Coronary artery (tissue), 2 donors: ENCODE measurements at regions not wholly inside any gene's neighbourhood (a gene's known extent, or its start where the extent isn't known, plus 50 kb on each side); places are given as distances from the start of the nearest gene placed in this dataset.

Experiments used
- DNase-seq: peaks from one replicate; pipeline ENCODE4 v3.0.0-alpha.2; 2017; ENCODE audit warnings: low spot score
- H3K27ac ChIP-seq, 2 donors: fragments of 200-600 bp; sonication (generic); one replicate each; pipeline ENCODE4 v1.5.1; 2016 to 2019
- H3K4me3 ChIP-seq: fragments of 200-600 bp; sonication (generic); 2 replicates; pipeline ENCODE4 v1.5.1; 2016; ENCODE audit warnings: mild to moderate bottlenecking, moderate library complexity
- TF ChIP-seq, protein P1 (sequence below): fragments of 200-600 bp; sonication (generic); IDR thresholded peaks from one replicate; pipeline ENCODE4 v1.5.1; 2019; ENCODE audit warnings: antibody characterized with exemption

DNA sequence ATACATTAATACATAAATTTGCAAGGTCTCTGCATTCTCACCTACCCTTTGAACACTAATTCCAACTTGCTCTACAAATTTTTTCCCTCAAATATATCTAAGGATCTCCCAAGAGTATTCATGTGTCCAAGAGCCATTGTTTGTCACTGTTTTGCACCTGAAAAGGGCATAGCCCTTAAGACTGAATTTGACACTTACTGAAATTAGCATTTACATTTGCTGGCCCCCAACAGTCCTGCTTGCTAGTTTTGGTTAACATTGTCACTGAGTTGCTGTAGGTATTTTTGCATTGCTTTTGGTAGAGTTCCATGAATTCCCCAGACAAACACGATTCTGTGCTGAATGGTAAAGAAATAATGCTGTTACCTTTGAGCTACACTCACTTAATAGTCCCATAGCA is 57.3 kb downstream of the KCNA4 start:
- Histone ChIP-seq H3K27ac (no peak overlapping the region), H3K4me3 (no peak overlapping the region)
- TF ChIP-seq, protein P1, sequence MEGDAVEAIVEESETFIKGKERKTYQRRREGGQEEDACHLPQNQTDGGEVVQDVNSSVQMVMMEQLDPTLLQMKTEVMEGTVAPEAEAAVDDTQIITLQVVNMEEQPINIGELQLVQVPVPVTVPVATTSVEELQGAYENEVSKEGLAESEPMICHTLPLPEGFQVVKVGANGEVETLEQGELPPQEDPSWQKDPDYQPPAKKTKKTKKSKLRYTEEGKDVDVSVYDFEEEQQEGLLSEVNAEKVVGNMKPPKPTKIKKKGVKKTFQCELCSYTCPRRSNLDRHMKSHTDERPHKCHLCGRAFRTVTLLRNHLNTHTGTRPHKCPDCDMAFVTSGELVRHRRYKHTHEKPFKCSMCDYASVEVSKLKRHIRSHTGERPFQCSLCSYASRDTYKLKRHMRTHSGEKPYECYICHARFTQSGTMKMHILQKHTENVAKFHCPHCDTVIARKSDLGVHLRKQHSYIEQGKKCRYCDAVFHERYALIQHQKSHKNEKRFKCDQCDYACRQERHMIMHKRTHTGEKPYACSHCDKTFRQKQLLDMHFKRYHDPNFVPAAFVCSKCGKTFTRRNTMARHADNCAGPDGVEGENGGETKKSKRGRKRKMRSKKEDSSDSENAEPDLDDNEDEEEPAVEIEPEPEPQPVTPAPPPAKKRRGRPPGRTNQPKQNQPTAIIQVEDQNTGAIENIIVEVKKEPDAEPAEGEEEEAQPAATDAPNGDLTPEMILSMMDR: no peak
- no peak for DNase-seq

DNA sequence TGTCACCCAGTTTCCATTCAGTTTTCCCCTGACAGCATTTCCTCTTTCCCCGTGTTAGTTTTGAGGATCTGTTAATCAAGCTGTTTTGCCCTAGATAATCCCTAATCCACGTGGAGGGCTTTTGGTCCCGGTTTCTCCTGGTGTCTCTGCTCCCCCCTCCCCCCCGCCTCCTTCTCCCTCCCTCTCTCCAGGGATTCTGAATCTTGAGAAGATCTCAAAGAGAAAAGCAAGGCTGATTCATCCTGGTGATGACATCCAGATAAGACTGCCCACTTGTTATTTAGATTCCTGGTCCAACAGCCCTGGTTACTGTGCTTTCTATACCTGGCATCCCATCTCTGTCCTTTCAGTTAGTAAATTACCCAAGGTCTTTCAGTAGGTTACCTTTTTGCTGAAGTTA is 59.4 kb downstream of the KCNA4 start:
- TF ChIP-seq, protein P1: no peak

GRCh38 chr11:29956076-29956556 is 60.7 kb downstream of the KCNA4 start:
- Histone ChIP-seq H3K4me3 (no peak overlapping the region), H3K27ac (no peak overlapping the region)
- no peak for DNase-seq
- TF ChIP-seq, protein P1: no peak

More for the DNA sequence above, 59.4 kb downstream of the KCNA4 start:
- Histone ChIP-seq H3K27ac (no peak overlapping the region), H3K4me3 (no peak overlapping the region)
- DNase-seq: no peak

DNA sequence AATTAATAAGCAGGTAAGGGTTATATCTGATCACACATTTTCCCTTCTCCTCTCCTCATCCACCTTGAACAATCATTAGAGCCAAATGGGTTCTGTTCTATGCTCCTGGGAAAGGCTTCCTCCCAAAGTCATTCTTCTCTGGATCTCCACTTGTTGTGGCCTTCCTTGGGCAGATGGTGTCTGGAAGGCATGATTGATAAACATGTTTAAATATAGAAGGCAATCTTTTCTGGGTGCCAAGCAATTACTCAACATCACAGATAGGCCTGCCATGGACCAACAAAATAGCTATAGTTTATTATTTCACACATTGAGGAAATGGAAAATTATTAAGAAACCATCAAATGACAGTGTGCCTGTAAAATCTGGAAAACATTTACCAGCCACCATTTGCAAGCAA is 73.5 kb downstream of the KCNA4 start:
- DNase-seq: no peak
- Histone ChIP-seq H3K27ac (no peak overlapping the region), H3K4me3 (no peak overlapping the region)
- TF ChIP-seq, protein P1: no peak

GRCh38 chr11:29937526-29937925 is 79.3 kb downstream of the KCNA4 start:
- Histone ChIP-seq H3K4me3 (no peak overlapping the region), H3K27ac (no peak overlapping the region)
- DNase-seq: no peak
- TF ChIP-seq, protein P1: no peak

DNA sequence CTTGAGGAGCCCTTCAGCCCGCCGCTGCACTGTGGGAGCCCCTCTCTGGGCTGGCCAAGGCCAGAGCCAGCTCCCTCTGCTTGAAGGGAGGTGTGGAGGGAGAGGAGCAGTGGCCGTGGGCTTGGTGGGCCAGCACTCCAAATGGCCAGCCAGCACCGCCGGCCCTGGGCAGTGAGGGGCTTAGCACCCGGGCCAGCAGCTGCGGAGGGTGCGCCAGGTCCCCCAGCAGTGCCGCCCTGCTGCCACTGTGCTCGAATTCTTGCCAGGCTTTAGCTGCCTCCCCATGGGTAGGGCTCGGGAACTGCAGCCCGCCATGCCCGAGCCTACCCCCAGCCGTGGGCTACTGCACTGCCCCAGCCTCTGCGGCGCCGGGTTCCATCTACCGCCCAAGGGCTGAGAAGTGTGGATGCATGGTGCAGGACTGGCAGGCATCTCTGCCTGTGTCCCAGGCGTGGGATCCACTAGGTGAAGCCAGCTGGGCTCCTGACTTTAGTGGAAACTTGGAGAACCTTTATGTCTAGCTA is 82.7 kb downstream of the KCNA4 start:
- Histone ChIP-seq H3K27ac (no peak overlapping the region), H3K4me3 (no peak overlapping the region)
- no peak for DNase-seq
- TF ChIP-seq, protein P1: no peak

GRCh38 chr11:29916040-29916439 is 100.8 kb downstream of the KCNA4 start:
- Histone ChIP-seq H3K27ac (no peak overlapping the region), H3K4me3 (no peak overlapping the region)
- no peak for DNase-seq
- TF ChIP-seq, protein P1: no peak
